ENCODE measurements at regions not wholly inside any gene's neighbourhood (a gene's known extent, or its start where the extent isn't known, plus 50 kb on each side); places are given as distances from the start of the nearest gene placed in this dataset.
"Not testable (repeated sequence)": the region's sequence is repeated elsewhere in the genome, so short reads cannot be mapped to it uniquely, and the experiment has no call there.

DNA sequence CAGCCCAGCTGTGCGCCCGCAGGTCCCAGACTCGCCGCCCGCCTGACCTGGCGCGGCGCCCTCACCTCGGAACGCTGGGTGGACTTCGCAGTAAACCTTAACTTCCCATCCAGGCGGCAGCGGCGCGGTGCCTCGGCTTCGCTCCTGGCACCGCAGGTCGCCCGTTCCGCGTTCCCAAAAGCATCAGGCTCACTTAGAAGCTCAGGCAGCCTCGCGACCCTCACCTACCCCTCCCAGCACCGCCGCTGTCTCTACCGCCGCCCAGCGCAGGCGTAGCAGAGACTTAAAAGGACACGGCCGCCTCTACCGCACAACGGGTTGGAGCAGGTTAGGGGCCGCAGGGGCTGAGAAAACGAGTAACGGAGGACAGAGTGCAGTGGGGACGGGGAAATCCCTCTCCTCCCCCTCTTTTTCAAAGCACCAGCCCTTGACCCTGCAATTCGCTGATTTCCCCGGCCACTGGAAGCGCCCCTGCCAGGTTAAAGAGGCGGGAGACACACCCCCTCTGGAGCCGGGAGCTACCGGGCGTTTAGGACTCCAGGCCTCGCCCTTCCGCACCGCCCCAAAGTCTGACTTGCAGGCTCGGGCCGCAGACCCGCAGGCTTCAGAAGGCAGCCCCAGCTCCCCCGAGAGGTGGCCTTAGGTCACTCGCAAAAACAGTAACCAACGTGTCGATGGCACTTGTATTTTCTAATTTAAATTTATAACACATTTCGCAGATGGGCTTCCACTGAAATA, 328.5 kb downstream of the FAM72C start:
- H3K27me3 ChIP-seq (ENCODE audit: control insufficient read depth, insufficient read depth, low read length), result peaks cover 18% of the 10 kb centered on the region
- no peak overlapping the region for H3K9ac ChIP-seq (ENCODE audit: low read depth, low read length)
- no peaks in the 10 kb centered on the region for H3K36me3 ChIP-seq (ENCODE audit: insufficient read depth, low read length)
- no peaks in the 10 kb centered on the region for H3K9me3 ChIP-seq (replicated peaks; ENCODE audit: low read length)
- H3K4me3 ChIP-seq (ENCODE audit: low read length), result no peak overlapping the region
- H3K4me1 ChIP-seq (ENCODE audit: control insufficient read depth, insufficient read depth, low read length), result no peaks in the 10 kb centered on the region
- no peak overlapping the region for H3K4me2 ChIP-seq (ENCODE audit: low read length)

DNA sequence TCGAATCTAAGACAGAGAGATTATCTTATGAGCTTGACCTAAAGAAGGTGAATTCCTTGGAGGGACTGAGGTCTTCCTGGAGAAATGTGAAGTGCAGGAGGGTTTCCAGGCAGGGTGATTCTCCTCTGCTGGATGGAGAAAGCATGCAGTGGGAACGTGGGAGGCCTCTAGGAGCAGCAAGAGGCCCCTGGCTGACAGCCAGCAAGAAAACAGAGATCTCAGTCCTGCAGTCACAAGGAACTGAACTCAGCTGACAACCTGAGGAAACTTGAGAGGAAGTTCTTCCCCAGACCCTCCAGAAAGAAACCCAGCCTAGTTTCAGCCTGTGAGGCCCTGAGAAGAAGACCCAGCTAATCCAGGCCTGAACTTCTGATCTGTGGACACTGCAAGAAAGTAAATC, 345.9 kb downstream of the FAM72C start:
- H3K4me3 ChIP-seq (ENCODE audit: low read length), result no peak overlapping the region
- H3K27me3 ChIP-seq (ENCODE audit: control insufficient read depth, insufficient read depth, low read length), result no peaks in the 10 kb centered on the region
- no peaks in the 10 kb centered on the region for H3K4me1 ChIP-seq (ENCODE audit: control insufficient read depth, insufficient read depth, low read length)
- no peaks in the 10 kb centered on the region for H3K36me3 ChIP-seq (ENCODE audit: insufficient read depth, low read length)
- H3K9ac ChIP-seq (ENCODE audit: low read depth, low read length), result no peak overlapping the region
- H3K9me3 ChIP-seq (replicated peaks; ENCODE audit: low read length), result no peaks in the 10 kb centered on the region
- H3K4me2 ChIP-seq (ENCODE audit: low read length), result no peak overlapping the region

DNA sequence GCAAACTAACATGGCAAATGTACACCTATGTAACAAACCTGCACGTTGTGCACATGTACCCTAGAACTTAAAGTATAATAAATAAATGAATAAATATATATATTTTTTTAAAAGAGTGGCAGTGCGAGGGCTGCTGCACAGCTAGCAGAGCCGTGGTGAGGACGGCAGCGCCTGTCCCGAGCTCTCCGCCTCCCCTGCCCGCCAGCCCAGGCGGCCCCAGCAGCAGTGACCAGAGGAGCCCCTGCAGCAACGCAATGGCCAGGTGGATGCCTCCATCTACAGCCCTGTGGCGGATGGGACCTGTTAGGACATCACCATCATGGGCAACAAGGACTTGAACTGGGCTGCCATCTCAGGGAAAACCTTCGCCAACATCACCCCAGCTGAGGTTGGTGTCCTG, 351.9 kb downstream of the FAM72C start:
- H3K4me2 ChIP-seq (ENCODE audit: low read length), result no peak overlapping the region
- H3K36me3 ChIP-seq (ENCODE audit: insufficient read depth, low read length), result no peaks in the 10 kb centered on the region
- no peaks in the 10 kb centered on the region for H3K9me3 ChIP-seq (replicated peaks; ENCODE audit: low read length)
- no peak overlapping the region for H3K9ac ChIP-seq (ENCODE audit: low read depth, low read length)
- no peaks in the 10 kb centered on the region for H3K4me1 ChIP-seq (ENCODE audit: control insufficient read depth, insufficient read depth, low read length)
- no peak overlapping the region for H3K4me3 ChIP-seq (ENCODE audit: low read length)
- no peaks in the 10 kb centered on the region for H3K27me3 ChIP-seq (ENCODE audit: control insufficient read depth, insufficient read depth, low read length)

DNA sequence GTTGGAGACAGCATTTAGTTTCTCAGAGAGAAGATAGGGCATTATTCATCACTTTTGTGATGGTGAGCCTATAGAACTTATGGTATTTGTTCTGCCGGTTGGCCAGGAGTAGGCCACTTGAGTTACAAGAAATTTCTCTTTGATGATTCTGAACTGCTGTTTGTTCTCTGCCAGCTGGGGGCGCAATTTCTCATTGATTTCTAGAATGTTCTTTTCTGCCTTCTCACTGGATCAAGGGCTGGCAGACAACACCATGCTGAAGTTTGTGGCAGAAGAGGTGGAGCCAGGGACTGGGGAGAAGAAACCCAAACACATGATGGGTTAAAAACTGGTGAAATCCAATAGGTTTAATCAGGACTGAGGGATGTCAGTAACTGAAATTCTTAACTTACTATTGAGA, 360.6 kb downstream of the FAM72C start:
- Histone ChIP-seq H3K9me3 (replicated peaks; ENCODE audit: low read length) (no peaks in the 10 kb centered on the region), H3K9ac (ENCODE audit: low read depth, low read length) (no peak overlapping the region), H3K4me2 (ENCODE audit: low read length) (no peak overlapping the region), H3K4me1 (ENCODE audit: control insufficient read depth, insufficient read depth, low read length) (no peaks in the 10 kb centered on the region), H3K27me3 (ENCODE audit: control insufficient read depth, insufficient read depth, low read length) (no peaks in the 10 kb centered on the region), H3K4me3 (ENCODE audit: low read length) (no peak overlapping the region), H3K36me3 (ENCODE audit: insufficient read depth, low read length) (no peaks in the 10 kb centered on the region)

DNA sequence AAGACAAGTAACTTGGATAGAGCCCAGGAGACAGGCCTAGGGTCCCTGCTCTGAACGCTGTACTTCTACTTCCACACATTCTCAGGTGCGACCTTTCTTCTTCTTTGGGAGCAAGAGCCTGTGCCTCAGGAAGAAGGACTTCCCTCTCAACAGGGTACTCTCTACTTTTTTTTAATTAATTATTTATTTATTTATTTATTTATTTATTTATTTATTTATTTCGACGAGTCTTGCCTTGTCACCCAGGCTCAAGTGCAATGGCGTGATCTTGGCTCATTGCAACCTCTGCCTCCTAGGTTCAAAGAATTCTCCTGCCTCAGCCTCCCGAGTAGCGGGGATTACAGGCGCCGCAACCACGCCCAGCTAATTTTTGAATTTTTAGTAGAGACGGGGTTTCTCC, 361.6 kb downstream of the FAM72C start:
- Histone ChIP-seq H3K9me3 (replicated peaks; ENCODE audit: low read length) (no peaks in the 10 kb centered on the region), H3K4me1 (ENCODE audit: control insufficient read depth, insufficient read depth, low read length) (no peaks in the 10 kb centered on the region), H3K27me3 (ENCODE audit: control insufficient read depth, insufficient read depth, low read length) (no peaks in the 10 kb centered on the region), H3K9ac (ENCODE audit: low read depth, low read length) (no peak overlapping the region), H3K4me2 (ENCODE audit: low read length) (no peak overlapping the region), H3K4me3 (ENCODE audit: low read length) (no peak overlapping the region), H3K36me3 (ENCODE audit: insufficient read depth, low read length) (no peaks in the 10 kb centered on the region)

DNA sequence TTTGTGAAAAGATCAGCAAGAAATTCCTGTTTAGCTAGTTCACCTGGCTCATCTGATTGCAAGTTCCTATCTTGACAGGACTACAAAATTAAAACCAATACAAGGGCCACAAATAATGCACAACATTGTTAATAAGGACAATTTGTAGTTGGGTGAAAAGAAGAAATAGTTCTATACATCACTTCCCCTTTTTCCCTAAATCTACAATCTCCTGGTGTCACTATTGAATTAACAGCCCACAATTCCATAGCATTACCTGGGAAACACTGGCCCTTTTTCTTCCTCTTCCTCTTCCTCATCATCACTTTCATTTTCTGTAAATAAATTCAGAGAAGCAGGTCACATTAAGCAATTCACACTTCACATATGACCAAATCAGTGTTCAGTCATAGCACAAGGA, 366.9 kb downstream of the FAM72C start:
- Histone ChIP-seq H3K9ac (ENCODE audit: low read depth, low read length) (no peak overlapping the region), H3K4me3 (ENCODE audit: low read length) (no peak overlapping the region), H3K4me1 (ENCODE audit: control insufficient read depth, insufficient read depth, low read length) (no peaks in the 10 kb centered on the region), H3K9me3 (replicated peaks; ENCODE audit: low read length) (no peaks in the 10 kb centered on the region), H3K4me2 (ENCODE audit: low read length) (no peak overlapping the region), H3K36me3 (ENCODE audit: insufficient read depth, low read length) (no peaks in the 10 kb centered on the region), H3K27me3 (ENCODE audit: control insufficient read depth, insufficient read depth, low read length) (no peaks in the 10 kb centered on the region)

DNA sequence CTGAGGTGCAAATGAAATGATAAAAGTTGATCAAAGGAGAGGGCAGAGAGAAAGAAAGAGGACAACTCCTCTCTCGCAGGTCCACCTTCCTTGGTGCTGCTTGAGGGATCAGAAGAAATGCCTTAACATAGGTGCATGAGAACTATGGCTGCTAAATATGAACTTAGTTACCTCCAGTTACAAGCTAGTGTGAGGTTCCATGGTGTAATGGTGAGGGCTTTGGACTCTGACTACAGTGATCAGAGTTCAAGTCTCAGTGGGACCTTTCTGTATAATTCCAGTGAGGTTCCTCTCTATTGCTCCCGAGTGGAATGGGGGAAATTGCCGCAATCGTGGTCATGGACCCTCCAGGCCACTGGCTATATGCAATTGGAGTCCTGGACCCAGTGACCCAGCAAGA, 387.3 kb downstream of the FAM72C start:
- Histone ChIP-seq H3K36me3 (ENCODE audit: insufficient read depth, low read length) (no peaks in the 10 kb centered on the region), H3K4me2 (ENCODE audit: low read length) (no peak overlapping the region), H3K4me1 (ENCODE audit: control insufficient read depth, insufficient read depth, low read length) (no peaks in the 10 kb centered on the region), H3K27me3 (ENCODE audit: control insufficient read depth, insufficient read depth, low read length) (no peaks in the 10 kb centered on the region), H3K9me3 (replicated peaks; ENCODE audit: low read length) (peaks cover 2% of the 10 kb centered on the region), H3K4me3 (ENCODE audit: low read length) (no peak overlapping the region), H3K9ac (ENCODE audit: low read depth, low read length) (no peak overlapping the region)

DNA sequence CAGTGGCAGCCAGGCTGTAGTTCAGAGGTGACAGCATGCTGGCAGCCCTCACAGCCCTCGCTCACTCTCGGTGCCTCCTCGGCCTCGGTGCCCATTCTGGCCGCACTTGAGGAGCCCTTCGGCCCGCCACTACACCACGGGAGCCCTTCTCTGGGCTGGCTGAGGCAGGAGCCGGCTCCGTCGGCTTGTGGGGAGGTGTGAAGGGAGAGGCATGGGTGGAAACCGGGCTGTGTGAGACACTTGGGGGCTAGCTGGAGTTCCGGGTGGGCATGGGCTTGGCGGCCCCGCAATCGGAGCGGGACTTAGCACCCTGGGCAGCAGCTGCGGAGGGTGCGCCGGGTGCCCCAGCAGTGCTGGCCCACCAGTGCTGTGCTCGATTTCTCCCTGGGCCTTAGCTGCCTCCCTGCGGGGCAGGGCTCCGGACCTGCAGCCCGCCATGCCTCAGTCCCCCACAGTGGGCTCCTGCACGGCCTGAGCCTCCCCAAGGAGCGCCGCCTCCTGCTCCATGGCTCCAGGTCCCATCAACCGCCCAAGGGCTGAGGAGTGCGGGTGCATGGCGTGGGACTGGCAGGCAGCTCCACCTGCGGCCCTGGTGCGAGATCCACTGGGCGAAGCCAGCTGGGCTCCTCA, 396.8 kb downstream of the FAM72C start:
- Histone ChIP-seq H3K27me3 (ENCODE audit: control insufficient read depth, insufficient read depth, low read length) (no peaks in the 10 kb centered on the region), H3K4me3 (ENCODE audit: low read length) (no peak overlapping the region), H3K36me3 (ENCODE audit: insufficient read depth, low read length) (no peaks in the 10 kb centered on the region), H3K4me2 (ENCODE audit: low read length) (no peak overlapping the region), H3K9me3 (replicated peaks; ENCODE audit: low read length) (no peaks in the 10 kb centered on the region), H3K9ac (ENCODE audit: low read depth, low read length) (no peak overlapping the region), H3K4me1 (ENCODE audit: control insufficient read depth, insufficient read depth, low read length) (no peaks in the 10 kb centered on the region)

DNA sequence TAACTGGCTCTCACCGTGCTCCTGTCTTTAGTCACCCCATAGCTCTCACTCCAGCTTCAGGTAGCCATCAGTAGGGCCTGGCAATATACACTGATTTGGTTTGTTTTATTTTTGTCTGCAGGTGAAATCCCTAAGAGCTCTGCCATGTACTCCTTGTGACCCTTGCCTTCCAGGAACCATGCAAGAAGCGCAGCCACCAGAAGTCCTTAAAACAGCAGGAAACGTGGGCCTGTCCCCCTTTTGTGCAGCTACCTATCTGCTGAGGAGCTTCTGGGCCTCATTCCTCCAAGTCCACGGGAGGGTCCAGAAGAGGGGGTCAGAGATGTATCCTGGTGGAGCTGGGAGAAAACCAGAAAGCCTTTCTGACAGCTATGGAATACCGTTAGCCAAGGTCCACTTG, 399.1 kb downstream of the FAM72C start:
- H3K27me3 ChIP-seq (ENCODE audit: control insufficient read depth, insufficient read depth, low read length); H3K9me3 ChIP-seq (replicated peaks; ENCODE audit: low read length); H3K9ac ChIP-seq (ENCODE audit: low read depth, low read length); H3K36me3 ChIP-seq (ENCODE audit: insufficient read depth, low read length); H3K4me3 ChIP-seq (ENCODE audit: low read length); H3K4me2 ChIP-seq (ENCODE audit: low read length); H3K4me1 ChIP-seq (ENCODE audit: control insufficient read depth, insufficient read depth, low read length): not testable (repeated sequence)

DNA sequence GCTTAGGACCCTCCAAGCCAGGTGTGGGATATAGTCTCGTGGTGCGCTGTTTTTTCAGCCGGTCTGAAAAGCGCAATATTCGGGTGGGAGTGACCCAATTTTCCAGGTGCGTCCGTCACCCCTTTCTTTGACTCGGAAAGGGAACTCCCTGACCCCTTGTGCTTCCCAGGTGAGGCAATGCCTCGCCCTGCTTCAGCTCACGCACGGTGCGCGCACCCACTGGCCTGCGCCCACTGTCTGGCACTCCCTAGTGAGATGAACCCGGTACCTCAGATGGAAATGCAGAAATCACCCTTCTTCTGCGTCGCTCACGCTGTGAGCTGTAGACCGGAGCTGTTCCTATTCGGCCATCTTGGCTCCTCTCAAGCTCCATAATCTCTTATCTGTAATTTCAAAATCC, 408.0 kb downstream of the FAM72C start:
- H3K4me3 ChIP-seq (ENCODE audit: low read length); H3K4me1 ChIP-seq (ENCODE audit: control insufficient read depth, insufficient read depth, low read length); H3K36me3 ChIP-seq (ENCODE audit: insufficient read depth, low read length); H3K27me3 ChIP-seq (ENCODE audit: control insufficient read depth, insufficient read depth, low read length); H3K9me3 ChIP-seq (replicated peaks; ENCODE audit: low read length); H3K4me2 ChIP-seq (ENCODE audit: low read length); H3K9ac ChIP-seq (ENCODE audit: low read depth, low read length): not testable (repeated sequence)

DNA sequence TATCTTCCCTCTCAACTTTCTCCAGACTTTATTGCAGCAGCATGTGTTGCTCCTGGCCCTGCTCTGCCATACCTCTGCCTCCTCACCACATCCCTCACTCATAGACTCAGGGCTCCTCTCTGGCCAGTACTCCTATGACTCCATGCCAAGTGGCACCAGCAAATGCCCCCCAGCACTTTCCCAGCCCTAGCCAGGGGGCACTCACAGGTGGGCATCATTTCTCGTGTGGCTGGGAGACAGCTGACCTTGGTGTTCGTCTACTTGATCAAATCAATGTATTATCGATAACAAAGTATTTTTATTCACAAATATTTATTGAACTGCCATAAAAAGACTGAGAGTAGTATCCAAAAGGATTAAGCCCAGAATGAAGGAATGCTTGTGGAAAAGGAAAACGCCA, 418.2 kb downstream of the FAM72C start:
- H3K9me3 ChIP-seq (replicated peaks; ENCODE audit: low read length), result peaks cover 5% of the 10 kb centered on the region

DNA sequence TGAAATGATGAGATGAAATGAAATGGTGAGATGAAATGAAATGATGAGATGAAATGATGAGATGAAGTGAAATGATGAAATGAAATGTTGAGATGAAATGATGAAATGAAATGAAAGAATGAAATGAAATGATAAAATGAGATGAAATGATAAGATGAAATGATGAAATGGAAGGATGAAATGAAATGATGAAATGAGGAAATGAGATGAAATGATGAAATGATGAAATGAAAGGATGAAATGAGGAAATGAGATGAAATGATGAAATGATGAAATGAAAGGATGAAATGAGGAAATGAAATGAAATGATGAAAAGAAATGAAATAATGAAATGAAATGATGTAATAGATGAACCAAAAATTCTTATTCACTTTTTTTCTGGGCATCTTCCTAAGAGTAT, 467.1 kb downstream of the FAM72C start:
- not testable (repeated sequence) for H3K4me1 ChIP-seq (ENCODE audit: control insufficient read depth, insufficient read depth, low read length)

More for the DNA sequence above, 418.2 kb downstream of the FAM72C start:
- Histone ChIP-seq H3K4me3 (ENCODE audit: low read length) (no peak overlapping the region), H3K36me3 (ENCODE audit: insufficient read depth, low read length) (no peaks in the 10 kb centered on the region), H3K9ac (ENCODE audit: low read depth, low read length) (no peak overlapping the region), H3K4me1 (ENCODE audit: control insufficient read depth, insufficient read depth, low read length) (no peaks in the 10 kb centered on the region), H3K4me2 (ENCODE audit: low read length) (no peak overlapping the region), H3K27me3 (ENCODE audit: control insufficient read depth, insufficient read depth, low read length) (no peaks in the 10 kb centered on the region)

More for the DNA sequence above, 467.1 kb downstream of the FAM72C start:
- H3K9ac ChIP-seq (ENCODE audit: low read depth, low read length); H3K27me3 ChIP-seq (ENCODE audit: control insufficient read depth, insufficient read depth, low read length); H3K9me3 ChIP-seq (replicated peaks; ENCODE audit: low read length); H3K4me3 ChIP-seq (ENCODE audit: low read length); H3K36me3 ChIP-seq (ENCODE audit: insufficient read depth, low read length); H3K4me2 ChIP-seq (ENCODE audit: low read length): not testable (repeated sequence)
